ENCODE measurements at regions not wholly inside any gene's neighbourhood (a gene's known extent, or its start where the extent isn't known, plus 50 kb on each side); places are given as distances from the start of the nearest gene placed in this dataset.

DNA sequence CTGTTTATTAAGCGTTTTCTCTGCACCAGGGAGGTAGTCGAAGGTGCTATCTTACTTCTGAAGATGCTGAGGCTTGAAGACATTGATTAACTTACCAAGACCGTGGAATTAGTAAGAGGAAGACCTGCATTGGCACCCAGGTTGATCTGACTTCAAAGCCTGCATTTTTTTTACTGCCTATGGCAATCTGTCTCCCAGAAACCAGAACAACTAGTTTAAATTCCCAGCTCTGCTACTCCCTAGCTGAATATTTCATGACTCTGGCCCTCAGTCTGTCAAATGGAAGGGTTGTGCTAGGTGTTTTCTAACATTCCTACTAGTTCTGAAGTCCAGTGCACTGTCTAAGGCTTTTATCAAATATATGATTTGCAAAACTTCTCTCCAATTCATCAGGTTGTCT lies 52.0 kb upstream of the GRAMD1B start:
- DNase-seq (ENCODE audit: low read depth) = no peak

- DNase-seq (ENCODE audit: low read depth) = no peak
These were observed 52.7 kb upstream of the GRAMD1B start for GRCh38 chr11:123377355-123377754.

GRCh38 chr11:123375832-123376231 lies 54.2 kb upstream of the GRAMD1B start:
- DNase-seq (ENCODE audit: low read depth) = no peak

DNA sequence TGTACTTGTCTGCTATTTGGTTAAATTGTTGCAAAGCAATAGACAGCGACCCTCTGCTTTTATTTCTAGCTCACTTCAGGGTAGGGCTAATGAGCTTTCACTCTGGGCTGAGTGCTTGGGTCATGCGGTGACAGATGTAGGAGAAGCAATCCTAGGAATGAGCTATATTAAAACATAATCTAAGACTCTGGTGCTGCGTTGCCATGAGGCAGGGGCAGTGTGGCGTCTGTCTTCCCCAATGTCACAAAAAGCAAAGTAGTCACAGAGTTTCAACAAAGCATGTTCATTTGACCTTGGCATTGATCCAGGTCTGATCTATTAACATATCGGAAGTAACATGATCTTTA lies 55.5 kb upstream of the GRAMD1B start:
- no peak for DNase-seq (ENCODE audit: low read depth)

GRCh38 chr11:123373754-123374621 lies 56.1 kb upstream of the GRAMD1B start:
- no peak for DNase-seq (ENCODE audit: low read depth)

DNA sequence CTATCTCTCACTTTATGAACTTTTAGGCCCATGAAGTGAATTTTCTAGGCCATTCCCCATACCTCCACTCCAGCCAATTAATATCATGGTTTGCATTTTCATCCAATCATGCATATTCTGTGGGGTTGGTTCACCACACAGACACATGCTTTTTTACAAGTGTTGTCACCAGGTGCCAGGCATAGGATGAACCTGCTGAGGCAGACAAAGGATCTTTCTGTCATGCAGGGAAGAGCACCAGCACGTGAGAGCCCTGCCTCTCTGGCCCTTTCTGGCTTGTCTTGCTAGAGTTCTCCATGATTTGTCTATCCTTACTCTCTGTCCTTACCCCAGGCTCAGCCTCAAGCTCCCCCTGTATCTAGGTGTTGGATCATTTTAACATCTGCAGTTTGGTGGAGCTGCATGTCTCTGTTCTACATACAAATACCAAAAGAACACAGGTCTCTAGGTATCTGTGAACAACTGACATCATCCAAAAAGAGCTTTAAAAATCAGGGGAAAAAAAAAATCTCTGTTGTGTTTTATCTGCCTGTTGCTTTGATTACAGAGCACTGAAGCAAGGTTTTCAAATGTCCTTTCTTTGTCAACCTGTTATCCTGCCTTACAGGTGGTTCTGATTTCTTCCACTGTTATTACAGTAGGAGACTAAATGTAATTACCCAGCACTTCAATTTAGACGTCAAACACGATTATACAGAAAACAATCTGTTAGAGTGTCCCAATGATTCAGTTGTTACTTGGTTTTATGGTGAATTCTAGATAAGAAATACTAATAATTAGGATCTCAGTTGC lies 58.4 kb upstream of the GRAMD1B start:
- no peak for DNase-seq (ENCODE audit: low read depth)

GRCh38 chr11:123366924-123367323 lies 63.1 kb upstream of the GRAMD1B start:
- DNase-seq (ENCODE audit: low read depth) = no peak

DNA sequence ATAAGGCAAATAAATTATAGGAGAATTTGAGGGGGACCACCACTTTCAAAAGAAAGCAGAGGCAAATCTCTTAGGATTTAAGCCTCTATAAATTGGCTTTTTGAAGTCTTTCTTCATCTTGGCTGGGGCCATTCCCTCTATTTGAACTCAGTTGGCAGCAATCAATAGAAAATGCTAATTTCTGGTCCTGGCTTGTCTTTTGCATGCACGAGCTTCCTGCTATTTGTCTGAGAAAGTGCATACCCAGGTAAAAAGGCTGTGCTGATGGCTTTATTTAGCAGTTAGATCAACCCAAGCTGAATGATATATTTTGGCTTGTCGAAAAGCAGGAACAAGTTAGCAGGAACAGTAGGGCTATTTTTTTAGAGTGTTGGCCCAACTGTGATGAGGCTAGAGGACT lies 64.1 kb upstream of the GRAMD1B start:
- DNase-seq (ENCODE audit: low read depth) = no peak

DNA sequence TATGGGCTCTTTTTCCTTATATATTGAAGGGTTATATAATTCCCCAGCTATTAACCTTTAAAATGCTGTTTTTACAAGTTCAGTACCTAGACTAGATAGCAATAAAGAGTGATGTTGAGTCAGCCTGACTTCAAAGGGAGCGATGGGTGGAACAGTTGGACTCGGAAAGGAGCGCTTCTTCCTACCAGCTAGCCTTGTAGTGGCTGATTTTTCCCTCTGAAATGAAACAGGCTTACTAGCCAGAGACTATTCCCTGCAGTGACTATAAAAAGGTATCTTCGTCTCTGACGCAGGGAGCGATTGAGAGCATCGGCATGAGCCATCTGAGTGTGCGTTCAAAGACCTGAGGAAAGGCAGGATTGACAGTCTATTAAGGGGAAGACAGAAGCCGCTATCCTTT lies 66.0 kb upstream of the GRAMD1B start:
- no peak for DNase-seq (ENCODE audit: low read depth)

- DNase-seq (ENCODE audit: low read depth) = no peak
These were observed 66.5 kb upstream of the GRAMD1B start for GRCh38 chr11:123363556-123363955.

- no peak for DNase-seq (ENCODE audit: low read depth)
These were observed 67.1 kb upstream of the GRAMD1B start for GRCh38 chr11:123362941-123363340.

DNA sequence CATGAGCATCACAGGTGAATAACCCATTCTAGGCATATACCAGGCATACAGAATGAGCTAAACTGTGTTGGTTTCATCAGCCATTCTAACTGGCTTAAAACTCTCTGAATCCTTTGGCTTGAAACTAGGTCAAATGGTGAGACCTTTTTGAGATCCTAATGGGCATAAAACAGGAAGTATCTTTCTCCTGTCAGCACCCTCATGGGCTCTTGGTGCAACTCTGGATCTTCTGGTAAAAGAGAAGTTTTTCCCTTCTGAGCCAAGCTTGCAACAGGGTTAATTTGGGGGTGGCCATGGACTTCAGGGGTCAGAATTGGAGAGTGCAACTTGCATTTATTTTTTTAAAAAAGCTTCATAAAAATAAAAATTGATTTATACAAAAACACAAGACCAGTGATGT lies 67.9 kb upstream of the GRAMD1B start:
- no peak for DNase-seq (ENCODE audit: low read depth)

- DNase-seq (ENCODE audit: low read depth) = no peak
These were observed 69.0 kb upstream of the GRAMD1B start for GRCh38 chr11:123361110-123361509.

- no peak for DNase-seq (ENCODE audit: low read depth)
These were observed 69.7 kb upstream of the GRAMD1B start for GRCh38 chr11:123360267-123360936.

DNA sequence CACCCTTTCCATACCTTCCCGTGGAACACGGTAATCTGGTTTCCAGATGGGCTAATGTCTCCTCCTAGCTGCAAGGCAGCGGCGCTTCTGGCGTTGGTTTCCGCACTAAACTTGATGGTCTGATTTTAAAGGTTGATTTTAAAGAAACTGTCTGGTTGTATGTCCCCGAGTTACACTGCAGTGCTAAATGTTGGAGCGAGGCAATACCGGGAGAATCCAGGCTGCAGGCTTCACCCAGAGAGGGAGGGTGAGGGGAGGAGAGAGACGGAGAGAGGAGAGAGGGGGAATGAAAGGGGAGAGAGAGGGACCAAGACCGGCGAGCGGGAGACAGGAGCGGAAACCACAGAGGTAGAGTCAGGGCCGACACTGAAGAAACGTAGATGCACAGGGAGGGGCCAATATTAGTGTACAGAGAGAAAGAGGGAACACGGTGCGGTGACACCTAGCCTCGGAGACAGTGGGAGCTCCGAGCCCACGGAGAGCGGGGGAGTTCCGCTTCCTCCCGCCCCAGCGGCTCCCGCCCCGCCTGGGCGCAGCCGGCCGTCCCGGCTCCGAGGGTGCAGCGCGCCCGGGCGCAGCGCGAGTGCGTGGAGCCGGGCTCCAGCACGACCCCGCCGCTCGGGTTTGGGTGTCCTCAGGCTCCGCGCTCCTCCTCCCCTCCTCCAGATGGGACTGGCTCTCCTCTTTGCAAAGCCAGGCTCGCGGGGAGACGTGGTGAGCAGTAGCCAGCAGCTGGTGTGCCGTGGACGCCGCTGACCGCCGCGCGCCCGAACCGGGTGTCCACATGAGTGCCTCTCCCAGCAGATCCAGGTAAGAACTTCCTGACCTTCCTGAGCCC lies 71.9 kb upstream of the GRAMD1B start:
- no peak for DNase-seq (ENCODE audit: low read depth)

DNA sequence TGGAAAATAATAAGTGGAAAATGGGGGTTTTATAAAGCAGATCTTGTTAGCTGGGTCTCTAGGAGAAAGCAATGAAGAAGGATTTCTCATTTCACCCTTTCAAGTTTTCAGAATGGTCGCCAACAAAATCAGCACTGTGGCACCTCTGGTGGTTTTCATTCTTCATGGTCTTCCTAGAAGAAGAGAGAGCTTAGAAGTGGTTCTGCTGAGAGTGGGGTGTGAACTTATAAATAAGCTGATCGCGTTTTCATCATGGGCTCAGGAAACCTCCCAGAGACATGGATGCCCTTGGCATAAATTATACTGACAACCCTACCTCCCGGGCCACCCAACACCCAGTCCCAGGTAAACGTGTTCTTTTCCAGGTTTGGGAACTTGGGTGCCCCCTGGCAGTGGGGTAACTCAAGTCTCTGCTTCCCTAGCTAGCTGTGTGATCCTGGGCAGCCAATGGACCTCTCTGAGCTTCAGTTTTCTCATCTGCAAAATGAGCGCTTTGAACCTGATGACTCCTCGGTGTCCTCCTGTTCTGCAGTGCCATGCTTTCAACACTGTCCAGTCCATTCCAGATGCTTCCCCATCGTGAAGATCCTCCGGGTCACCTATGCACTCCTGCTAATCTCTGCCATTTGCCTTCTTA lies 72.6 kb upstream of the GRAMD1B start:
- DNase-seq (ENCODE audit: low read depth) = no peak

- DNase-seq (ENCODE audit: low read depth) = peak; percentile 2
These were observed 73.5 kb upstream of the GRAMD1B start for GRCh38 chr11:123356539-123356938.

- DNase-seq (ENCODE audit: low read depth) = no peak
These were observed 75.6 kb upstream of the GRAMD1B start for GRCh38 chr11:123354371-123354975.

GRCh38 chr11:123351375-123351774 lies 78.7 kb upstream of the GRAMD1B start:
- no peak for DNase-seq (ENCODE audit: low read depth)

DNA sequence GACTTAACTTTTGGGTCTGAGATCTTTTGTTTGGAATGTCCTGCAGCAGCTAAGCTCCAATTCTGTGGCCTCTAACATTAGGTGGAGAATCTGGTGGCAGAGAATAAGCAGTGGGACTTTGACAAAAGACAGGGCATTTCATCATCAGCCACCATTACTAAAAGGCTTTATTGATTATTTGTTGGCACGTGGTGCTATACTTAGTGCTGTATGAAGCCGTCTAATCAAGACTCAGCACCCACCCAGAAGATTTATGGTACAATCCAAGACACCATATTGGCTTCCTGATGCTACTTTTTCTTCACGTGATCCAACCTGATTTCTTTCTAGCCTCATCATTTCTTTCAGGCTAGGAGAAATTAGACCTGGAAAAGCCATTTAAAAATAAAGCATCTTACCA lies 80.7 kb upstream of the GRAMD1B start:
- DNase-seq (ENCODE audit: low read depth) = no peak

DNA sequence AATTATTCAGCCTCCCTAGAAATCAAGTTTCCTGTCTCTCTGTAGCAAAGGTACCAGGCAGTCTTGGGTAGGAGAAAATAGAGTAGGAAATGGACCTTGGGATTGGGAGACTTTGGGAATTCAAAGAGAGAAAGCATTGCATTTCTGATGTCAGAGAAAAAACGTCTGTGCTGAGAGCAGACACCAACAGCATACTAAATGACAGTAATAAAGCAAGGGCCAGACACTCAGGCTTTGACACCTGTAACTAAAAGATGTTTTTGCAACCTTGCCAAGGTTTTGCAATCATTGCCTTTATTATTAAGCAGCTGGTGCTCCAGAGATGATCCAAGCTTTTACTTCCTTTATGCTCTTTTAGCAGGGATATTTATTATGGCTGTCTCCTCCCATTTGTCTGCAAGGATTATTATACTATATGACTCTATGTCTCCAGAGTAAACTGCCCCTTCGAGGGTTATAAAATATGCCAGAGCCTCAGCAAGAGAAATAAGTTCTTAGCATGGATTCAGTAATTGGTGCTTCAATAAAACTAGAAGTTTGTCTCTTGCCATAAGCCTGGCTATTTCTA lies 85.2 kb upstream of the GRAMD1B start:
- DNase-seq (ENCODE audit: low read depth) = no peak
